Skeletal muscle tissue (tissue), 3 donors: ENCODE measurements at regions not wholly inside any gene's neighbourhood (a gene's known extent, or its start where the extent isn't known, plus 50 kb on each side); places are given as distances from the start of the nearest gene placed in this dataset.

Source experiments
- H3K27ac ChIP-seq: one replicate; pipeline ENCODE4 v1.7.0; 2013; ENCODE audit warnings: mild to moderate bottlenecking, low read depth, low read length, inconsistent platforms
- H3K27me3 ChIP-seq, 3 donors: one replicate each; pipeline ENCODE4 v1.7.0; 2013; ENCODE audit warnings: low read length in 3 of 3; ENCODE audit not compliant: control insufficient read depth in 3 of 3, insufficient read depth in 3 of 3
- H3K36me3 ChIP-seq, 3 donors: one replicate each; pipeline ENCODE4 v1.7.0; 2013; ENCODE audit warnings: low read length in 3 of 3; ENCODE audit not compliant: control insufficient read depth in 3 of 3, insufficient read depth in 3 of 3
- H3K4me1 ChIP-seq, 3 donors: one replicate each; pipeline ENCODE4 v1.7.0; 2013; ENCODE audit warnings: low read length in 3 of 3, mild to moderate bottlenecking in 3 of 3; ENCODE audit not compliant: control insufficient read depth in 3 of 3, insufficient read depth in 3 of 3
- H3K4me3 ChIP-seq, 3 donors: one replicate each; pipeline ENCODE4 v1.7.0; 2013; ENCODE audit warnings: low read length in 3 of 3
- H3K9ac ChIP-seq, 3 donors: one replicate each; pipeline ENCODE4 v1.7.0; 2013; ENCODE audit warnings: low read length in 3 of 3, mild to moderate bottlenecking in 3 of 3, moderate library complexity in 2 of 3, low read depth in 1 of 3
- H3K9me3 ChIP-seq, 3 donors: one replicate each; pipeline ENCODE4 v1.7.0; 2013; ENCODE audit warnings: low read length in 3 of 3; ENCODE audit not compliant: control insufficient read depth in 3 of 3
- donor health status: Osteomylitis.

DNA sequence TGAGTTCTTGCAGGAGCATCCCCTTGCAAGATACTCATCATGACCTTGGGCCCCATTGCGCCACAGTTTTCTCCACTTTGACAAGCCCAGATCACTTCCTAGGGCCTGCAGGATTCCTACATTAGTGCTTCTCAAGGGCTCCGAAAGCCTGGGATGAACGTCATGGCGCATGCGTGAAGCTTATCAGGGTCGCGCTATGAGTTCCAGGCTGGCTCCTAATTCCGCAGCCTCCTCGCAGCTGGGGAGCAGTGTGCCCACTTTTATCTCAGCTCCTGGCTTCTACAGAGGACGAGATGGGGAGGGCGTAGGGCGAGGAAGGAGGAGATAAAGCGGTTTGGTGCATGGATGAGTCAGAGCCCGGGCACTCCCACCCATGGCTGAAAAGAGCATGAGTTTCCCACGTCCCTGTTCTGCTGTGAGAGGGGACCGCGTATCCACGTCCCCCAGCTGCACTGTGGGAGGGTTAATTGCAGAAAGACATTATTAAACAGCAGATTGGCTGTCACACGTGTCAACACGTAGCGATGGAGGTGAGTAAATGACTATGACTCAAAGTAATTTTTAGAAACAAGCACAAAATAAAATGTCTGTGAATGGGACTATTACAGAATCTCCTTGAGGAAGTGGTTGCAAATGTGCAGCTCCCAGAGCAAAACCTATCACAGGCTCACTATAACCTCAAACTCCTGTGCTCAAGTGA, 72.9 kb upstream of the DSP start:
- no peak overlapping the region for H3K9ac ChIP-seq
- H3K27ac ChIP-seq, result no peak overlapping the region

DNA sequence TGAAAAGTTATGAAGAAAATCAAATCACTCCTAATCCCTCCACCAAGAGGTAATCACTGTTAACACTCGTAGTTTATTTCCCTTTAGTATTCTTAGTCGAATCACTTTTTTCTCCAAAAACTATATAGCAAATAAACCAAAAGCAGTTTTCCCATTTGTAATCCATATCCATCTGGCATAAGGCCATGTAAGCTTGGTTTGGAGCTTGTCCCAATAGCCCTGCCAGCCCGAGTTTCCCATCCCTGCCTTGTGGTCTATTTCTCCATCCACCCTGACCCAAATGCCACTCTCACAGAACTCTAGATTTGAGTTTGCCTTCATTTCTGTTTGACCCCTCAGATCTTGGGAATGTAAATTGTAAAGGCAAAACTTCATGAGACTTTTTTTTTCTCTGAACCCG, 71.8 kb upstream of the DSP start:
- H3K9me3 ChIP-seq, result no peaks in the 10 kb centered on the region
- no peak overlapping the region for H3K4me3 ChIP-seq
- no peak overlapping the region for H3K9ac ChIP-seq
- no peaks in the 10 kb centered on the region for H3K27me3 ChIP-seq
- no peak overlapping the region for H3K27ac ChIP-seq
- no peaks in the 10 kb centered on the region for H3K4me1 ChIP-seq
- no peaks in the 10 kb centered on the region for H3K36me3 ChIP-seq

More for the DNA sequence above, 72.9 kb upstream of the DSP start:
- H3K9me3 ChIP-seq, result no peaks in the 10 kb centered on the region
- H3K36me3 ChIP-seq, result no peaks in the 10 kb centered on the region
- H3K4me3 ChIP-seq, result peak overlapping the region in 2 of 3 donors; percentile 9 to 35
- H3K27me3 ChIP-seq, result no peaks in the 10 kb centered on the region
- H3K4me1 ChIP-seq, result no peaks in the 10 kb centered on the region

DNA sequence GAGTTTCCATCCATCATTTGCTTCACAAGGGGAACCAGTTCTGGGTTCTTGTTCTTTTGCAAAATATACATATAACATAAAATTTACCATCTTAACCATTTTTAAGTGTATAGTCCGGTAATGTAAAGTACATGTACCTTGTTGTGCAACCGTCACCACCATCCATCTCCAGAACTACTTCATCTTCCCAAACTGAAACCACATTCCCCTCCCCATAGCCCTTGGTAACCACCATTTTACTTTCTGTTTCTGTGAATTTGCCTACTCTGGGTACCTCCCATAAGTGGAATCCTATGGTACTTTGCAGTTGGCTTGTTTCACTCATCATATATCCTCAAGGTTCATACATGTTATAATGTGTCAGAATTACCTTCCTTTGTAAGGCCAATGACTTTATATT, 70.3 kb upstream of the DSP start:
- Histone ChIP-seq H3K4me3 (no peak overlapping the region), H3K27ac (no peak overlapping the region), H3K36me3 (no peaks in the 10 kb centered on the region), H3K9ac (no peak overlapping the region), H3K4me1 (no peaks in the 10 kb centered on the region), H3K27me3 (no peaks in the 10 kb centered on the region), H3K9me3 (no peaks in the 10 kb centered on the region)

DNA sequence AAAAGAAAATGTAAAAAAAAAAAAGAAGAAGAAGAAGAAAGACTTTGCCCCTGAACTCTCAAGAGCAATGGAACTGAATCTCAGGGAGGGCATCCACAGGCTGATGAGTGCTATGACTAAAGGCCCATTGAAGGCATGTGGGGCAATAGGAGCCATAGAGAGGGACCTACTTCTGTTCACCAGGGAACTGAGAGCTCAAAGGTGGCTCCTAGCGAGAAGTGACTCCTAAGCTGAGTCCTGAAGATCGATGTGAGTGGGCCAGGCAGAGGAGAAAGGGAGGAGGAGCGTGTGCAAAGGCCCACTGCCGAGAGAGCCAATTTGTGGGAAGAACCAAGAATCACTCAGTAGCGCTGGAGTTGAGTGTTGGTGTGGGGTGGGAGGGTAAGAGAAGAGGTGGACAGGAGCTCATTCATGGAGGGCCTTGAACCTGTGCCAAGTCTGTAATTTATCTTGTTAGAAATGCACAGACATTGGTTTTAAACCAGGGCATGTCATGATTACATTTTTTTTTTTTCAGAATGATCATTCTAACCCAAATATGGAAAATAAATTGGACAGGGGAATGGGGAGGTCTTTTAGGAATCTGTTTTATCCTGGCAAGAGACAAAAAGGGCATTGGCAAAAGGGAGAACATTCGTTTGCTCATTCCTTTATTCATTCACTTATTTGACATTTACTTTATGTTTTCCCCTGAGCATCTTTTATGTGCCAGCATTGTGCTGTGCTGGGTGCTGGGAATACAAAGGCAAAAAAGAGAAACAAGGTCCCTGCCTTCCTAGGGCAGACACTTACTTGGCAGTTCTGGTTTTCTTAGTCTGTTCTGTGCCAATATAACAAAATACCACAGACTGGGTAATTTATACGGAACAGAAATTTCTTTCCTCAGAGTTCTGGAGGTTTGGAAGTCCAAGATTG, 67.4 kb upstream of the DSP start:
- H3K9ac ChIP-seq, result no peak overlapping the region
- H3K27me3 ChIP-seq, result no peaks in the 10 kb centered on the region
- no peak overlapping the region for H3K4me3 ChIP-seq
- no peaks in the 10 kb centered on the region for H3K36me3 ChIP-seq
- H3K27ac ChIP-seq, result no peak overlapping the region
- H3K4me1 ChIP-seq, result no peaks in the 10 kb centered on the region
- no peaks in the 10 kb centered on the region for H3K9me3 ChIP-seq

DNA sequence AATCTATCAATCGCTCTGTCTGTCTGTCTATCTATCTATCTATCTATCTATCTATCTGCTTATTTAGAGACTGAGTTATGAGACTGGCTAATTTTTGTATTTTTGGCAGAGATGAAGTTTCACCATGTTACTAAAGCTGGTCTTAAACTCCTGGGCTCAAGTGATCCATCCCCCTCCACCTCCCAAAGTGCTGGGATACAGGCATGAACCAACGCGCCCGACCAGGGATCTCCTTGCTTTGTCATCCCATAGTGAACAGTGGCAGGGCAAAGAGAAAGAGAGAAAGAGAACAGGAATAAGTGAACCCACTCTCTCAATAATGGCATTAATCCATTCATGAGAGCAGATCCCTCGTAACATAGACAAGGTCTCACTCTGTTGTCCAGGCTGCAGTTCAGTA, 66.4 kb upstream of the DSP start:
- H3K36me3 ChIP-seq, result no peaks in the 10 kb centered on the region
- H3K4me1 ChIP-seq, result no peaks in the 10 kb centered on the region
- no peak overlapping the region for H3K9ac ChIP-seq
- no peak overlapping the region for H3K27ac ChIP-seq
- H3K9me3 ChIP-seq, result no peaks in the 10 kb centered on the region
- H3K27me3 ChIP-seq, result no peaks in the 10 kb centered on the region
- no peak overlapping the region for H3K4me3 ChIP-seq

DNA sequence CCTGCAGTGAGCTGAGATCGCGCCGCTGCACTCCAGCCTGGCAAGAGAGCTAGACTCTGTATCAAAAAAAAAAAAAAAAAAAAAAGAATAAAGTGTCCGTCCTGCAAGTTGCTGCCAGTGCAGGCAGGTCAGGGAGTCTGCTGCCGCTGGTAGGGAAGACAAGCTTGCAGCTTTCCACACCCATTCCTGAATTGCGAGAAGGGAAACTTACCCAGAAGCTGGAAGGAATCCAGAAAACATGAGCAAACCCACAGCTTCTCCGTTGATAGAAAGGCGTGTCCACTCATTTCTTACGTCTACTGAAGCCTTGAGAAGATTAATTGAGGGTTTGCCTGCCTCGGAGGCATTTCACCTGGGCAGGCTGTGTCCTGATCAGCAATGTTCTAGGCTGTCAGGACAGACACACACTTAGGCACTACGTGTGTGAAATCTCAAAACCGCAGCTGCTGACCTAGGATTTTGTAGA, 61.6 kb upstream of the DSP start:
- Histone ChIP-seq H3K9me3 (no peaks in the 10 kb centered on the region), H3K27me3 (no peaks in the 10 kb centered on the region), H3K4me3 (no peak overlapping the region), H3K27ac (no peak overlapping the region), H3K4me1 (no peaks in the 10 kb centered on the region), H3K36me3 (no peaks in the 10 kb centered on the region), H3K9ac (no peak overlapping the region)

DNA sequence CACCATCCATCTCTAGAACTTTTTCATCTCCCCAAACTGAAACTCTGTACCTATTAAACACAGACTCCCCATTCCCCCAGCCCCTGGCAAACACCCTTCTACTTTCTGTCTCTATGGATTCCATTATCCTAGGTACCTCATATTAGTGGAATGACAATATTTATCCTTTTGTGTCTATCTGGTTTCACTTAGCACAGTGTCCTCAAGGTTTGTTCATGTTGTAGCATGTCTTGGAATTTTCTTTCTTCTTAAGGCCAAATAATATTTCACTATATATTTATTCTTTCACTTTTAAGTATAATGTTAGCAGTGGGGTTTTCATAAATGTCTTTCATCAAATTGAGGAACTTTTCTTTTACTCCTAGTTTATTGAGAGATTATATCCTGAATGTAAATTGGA, 56.8 kb upstream of the DSP start:
- Histone ChIP-seq H3K4me3 (no peak overlapping the region), H3K9me3 (no peaks in the 10 kb centered on the region), H3K27me3 (no peaks in the 10 kb centered on the region), H3K27ac (no peak overlapping the region), H3K4me1 (no peaks in the 10 kb centered on the region), H3K9ac (no peak overlapping the region), H3K36me3 (no peaks in the 10 kb centered on the region)

DNA sequence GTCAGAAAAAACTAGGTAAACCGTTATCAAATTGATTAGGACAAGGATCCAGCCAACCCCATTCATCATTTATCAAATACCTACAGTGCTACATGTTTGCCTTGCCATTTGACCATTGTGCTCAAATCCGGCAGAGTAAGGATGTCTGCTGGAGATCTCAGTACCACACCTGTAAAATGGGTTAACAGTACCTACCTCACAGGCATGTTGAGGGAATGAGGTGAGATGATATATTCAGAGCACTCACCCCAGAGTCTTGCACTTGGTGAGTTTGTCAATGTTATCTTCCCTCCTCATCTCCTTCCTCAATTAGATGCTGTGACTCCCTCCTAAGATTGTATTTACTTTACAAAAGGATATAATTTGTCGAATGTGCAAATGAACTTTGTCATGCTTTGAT, 54.5 kb upstream of the DSP start:
- Histone ChIP-seq H3K27ac (no peak overlapping the region), H3K27me3 (no peaks in the 10 kb centered on the region), H3K9ac (no peak overlapping the region), H3K4me3 (no peak overlapping the region), H3K4me1 (no peaks in the 10 kb centered on the region), H3K36me3 (no peaks in the 10 kb centered on the region), H3K9me3 (peaks cover 0 to 2% (median 0%) of the 10 kb centered on the region in 3 donors)

DNA sequence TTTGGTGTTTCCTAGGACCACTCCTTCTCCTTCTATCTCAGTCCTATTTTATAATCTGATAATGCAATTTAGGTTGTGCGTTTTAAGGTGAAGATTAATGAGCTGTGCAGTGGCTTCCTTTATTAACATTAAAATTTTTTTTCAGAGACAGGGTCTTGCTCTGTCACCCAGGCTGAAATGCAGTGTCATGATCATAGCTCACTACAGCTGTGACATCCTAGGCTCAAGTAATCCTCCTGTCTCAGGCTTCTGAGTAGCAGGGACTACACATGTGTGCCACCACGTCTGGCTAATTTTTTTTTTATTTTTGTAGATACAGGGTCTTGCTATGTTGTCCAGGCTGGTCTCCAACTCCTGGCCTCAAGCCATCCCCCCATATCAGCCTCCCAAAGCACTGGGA, 53.0 kb upstream of the DSP start:
- no peak overlapping the region for H3K9ac ChIP-seq
- no peak overlapping the region for H3K4me3 ChIP-seq
- no peaks in the 10 kb centered on the region for H3K36me3 ChIP-seq
- no peaks in the 10 kb centered on the region for H3K4me1 ChIP-seq
- peaks cover 0 to 5% (median 2%) of the 10 kb centered on the region in 3 donors for H3K9me3 ChIP-seq
- no peaks in the 10 kb centered on the region for H3K27me3 ChIP-seq
- H3K27ac ChIP-seq, result no peak overlapping the region

DNA sequence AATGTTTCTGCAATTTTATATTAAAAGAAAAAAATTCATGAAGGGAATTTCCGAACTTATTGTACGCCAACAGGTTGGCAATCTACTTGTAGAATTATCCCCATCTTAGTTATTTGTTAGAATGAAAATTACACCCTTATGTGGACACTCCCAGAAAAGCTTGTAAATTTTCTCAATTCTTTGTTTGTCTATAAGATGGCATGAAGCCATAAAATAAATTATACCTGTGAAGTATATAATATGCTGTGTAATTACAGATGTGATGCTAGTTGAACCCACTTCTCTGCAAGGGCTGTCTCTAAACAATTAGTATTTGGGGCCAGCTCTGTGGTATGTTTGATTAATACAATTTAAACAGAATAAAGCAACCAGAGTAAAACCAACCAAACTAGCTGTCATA, 52.1 kb upstream of the DSP start:
- Histone ChIP-seq H3K4me1 (no peaks in the 10 kb centered on the region), H3K9ac (no peak overlapping the region), H3K27me3 (no peaks in the 10 kb centered on the region), H3K4me3 (no peak overlapping the region), H3K27ac (no peak overlapping the region), H3K9me3 (peaks cover 0 to 5% (median 2%) of the 10 kb centered on the region in 3 donors), H3K36me3 (no peaks in the 10 kb centered on the region)
